ENCODE measurements at regions not wholly inside any gene's neighbourhood (a gene's known extent, or its start where the extent isn't known, plus 50 kb on each side); places are given as distances from the start of the nearest gene placed in this dataset.
"Not testable (repeated sequence)": the region's sequence is repeated elsewhere in the genome, so short reads cannot be mapped to it uniquely, and the experiment has no call there.

DNA sequence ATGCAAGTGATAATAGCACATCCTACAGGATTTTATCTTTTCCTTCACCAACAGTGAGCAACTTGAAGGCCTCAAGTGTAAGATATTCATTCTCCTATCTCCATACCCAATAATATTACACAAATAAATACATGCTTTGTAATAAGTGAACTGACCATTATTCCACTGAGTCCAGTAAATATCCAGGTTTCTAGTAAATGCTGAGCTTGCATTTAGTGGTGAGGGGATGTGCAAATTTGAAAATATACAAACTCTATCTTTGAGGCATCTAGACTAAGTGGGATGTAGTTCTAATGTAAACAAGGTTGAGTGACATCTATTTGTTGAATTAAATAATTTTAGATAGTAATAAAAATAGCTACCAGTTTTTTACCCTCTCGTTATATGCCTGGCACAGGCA, 587.6 kb upstream of the IL12A start:
- TF ChIP-seq CTCF (IDR thresholded peaks at IDR 0.05; ENCODE audit: low read depth, low read length): no peak

GRCh38 chr3:159409711-159410110, 578.9 kb upstream of the IL12A start:
- H3K4me3 ChIP-seq (ENCODE audit: low read depth, low read length): not testable (repeated sequence)

More for the DNA sequence above, 587.6 kb upstream of the IL12A start:
- H3K4me3 ChIP-seq (ENCODE audit: low read depth, low read length): no peak overlapping the region

GRCh38 chr3:159413319-159413718, 575.3 kb upstream of the IL12A start:
- no peak overlapping the region for H3K4me3 ChIP-seq (ENCODE audit: low read depth, low read length)
- no peak for TF ChIP-seq CTCF (IDR thresholded peaks at IDR 0.05; ENCODE audit: low read depth, low read length)

- no peak overlapping the region for H3K4me3 ChIP-seq (ENCODE audit: low read depth, low read length)
- no peak for TF ChIP-seq CTCF (IDR thresholded peaks at IDR 0.05; ENCODE audit: low read depth, low read length)
These were observed 571.8 kb upstream of the IL12A start for GRCh38 chr3:159416856-159417255.

DNA sequence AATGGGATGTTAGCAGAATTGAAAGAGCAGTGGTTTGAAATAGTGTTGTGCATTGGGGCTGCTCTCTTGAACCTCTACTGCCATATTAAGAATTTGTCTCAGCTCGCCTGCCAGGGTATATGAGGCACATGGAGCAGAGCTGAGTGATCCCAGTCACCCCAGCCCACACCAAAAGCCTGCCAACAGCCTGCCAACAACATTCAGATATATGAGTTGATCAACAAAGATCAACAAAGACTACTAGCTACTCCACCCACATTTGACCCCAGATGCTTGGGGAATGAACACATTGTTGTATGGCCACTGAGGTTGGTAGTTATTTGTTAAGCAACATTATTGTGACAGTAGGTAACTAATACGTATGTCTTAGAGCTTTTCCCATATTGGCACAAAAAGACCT, 570.9 kb upstream of the IL12A start:
- TF ChIP-seq CTCF (IDR thresholded peaks at IDR 0.05; ENCODE audit: low read depth, low read length): no peak
- no peak overlapping the region for H3K4me3 ChIP-seq (ENCODE audit: low read depth, low read length)

DNA sequence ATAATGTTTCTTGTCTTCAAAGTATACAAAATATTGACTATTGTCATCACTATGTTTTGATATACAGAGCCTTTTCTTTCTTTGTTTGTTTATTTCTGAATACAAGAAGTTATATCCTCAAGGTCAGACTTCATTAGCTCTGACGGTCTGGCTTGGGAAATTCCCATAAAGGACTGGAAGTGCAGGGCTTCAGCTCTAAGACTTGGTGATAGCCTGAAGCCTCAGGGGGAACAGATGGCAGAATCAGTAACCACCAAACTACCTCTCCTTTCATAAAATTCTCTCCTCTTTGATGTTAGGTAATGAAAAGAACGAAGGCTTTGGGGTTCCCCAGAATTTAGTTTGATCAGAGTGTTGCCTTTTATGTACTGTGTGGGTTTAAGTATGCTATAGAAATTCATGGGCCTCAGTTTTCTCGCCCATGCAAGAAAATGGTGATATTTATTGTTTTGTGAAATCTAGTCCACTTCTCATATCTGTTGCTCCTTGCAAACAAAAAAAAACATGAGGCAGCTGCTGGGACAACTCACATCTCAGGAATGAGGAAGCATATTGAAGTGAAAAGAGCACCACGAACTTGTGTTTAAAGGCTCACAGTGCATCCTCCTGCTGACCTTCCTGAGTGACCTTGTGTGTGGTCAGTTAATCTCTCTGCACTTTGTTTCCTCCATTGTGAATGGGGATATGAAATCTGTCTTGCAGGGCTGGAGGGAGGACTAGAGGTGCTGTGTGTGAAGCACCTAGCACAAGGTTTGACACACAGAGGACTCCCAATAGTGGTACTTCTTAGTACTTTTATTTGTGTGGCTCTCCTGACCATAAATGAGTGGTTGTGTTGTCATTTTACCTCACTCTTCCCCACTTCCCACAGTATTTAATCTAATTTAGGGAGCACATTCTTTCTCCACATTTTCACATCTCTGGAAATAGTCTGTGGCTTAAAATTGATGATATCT, 569.8 kb upstream of the IL12A start:
- TF ChIP-seq CTCF (IDR thresholded peaks at IDR 0.05; ENCODE audit: low read depth, low read length): no peak

GRCh38 chr3:159429702-159430101, 558.9 kb upstream of the IL12A start:
- TF ChIP-seq CTCF (IDR thresholded peaks at IDR 0.05; ENCODE audit: low read depth, low read length): no peak
- H3K4me3 ChIP-seq (ENCODE audit: low read depth, low read length): no peak overlapping the region

More for the DNA sequence above, 569.8 kb upstream of the IL12A start:
- H3K4me3 ChIP-seq (ENCODE audit: low read depth, low read length): no peak overlapping the region

Data from WI38 (cell line).